ENCODE measurements at regions not wholly inside any gene's neighbourhood (a gene's known extent, or its start where the extent isn't known, plus 50 kb on each side); places are given as distances from the start of the nearest gene placed in this dataset.
A peak's percentile ranks its signal among the peaks of the same experiment; 100 is the strongest.

DNA sequence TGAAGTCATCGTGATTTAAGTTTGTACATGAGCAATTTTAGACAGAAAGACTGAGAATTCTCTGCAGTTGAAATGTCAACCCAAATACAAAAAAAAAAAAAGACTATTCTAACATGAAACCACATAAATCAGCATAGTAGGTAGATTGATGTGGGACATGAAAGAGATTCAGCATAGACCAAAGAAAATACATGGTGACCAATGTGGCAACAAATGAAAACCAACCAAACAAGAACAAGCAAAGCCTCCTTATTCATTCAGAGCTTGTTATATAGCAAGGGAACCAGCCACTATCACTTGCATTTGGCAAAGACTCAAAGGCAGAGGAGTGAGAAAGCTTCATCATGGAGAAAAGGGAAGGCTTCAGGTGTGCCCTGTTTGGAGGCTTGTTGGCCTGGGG lies 144.4 kb upstream of the TMPO start:
- H3K4me3 ChIP-seq (ENCODE audit: low read depth, low read length): no peak overlapping the region
- TF ChIP-seq, protein P1, sequence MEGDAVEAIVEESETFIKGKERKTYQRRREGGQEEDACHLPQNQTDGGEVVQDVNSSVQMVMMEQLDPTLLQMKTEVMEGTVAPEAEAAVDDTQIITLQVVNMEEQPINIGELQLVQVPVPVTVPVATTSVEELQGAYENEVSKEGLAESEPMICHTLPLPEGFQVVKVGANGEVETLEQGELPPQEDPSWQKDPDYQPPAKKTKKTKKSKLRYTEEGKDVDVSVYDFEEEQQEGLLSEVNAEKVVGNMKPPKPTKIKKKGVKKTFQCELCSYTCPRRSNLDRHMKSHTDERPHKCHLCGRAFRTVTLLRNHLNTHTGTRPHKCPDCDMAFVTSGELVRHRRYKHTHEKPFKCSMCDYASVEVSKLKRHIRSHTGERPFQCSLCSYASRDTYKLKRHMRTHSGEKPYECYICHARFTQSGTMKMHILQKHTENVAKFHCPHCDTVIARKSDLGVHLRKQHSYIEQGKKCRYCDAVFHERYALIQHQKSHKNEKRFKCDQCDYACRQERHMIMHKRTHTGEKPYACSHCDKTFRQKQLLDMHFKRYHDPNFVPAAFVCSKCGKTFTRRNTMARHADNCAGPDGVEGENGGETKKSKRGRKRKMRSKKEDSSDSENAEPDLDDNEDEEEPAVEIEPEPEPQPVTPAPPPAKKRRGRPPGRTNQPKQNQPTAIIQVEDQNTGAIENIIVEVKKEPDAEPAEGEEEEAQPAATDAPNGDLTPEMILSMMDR (IDR thresholded peaks at IDR 0.05; ENCODE audit: borderline replicate concordance, insufficient read depth, low read depth, low read length): no peak

DNA sequence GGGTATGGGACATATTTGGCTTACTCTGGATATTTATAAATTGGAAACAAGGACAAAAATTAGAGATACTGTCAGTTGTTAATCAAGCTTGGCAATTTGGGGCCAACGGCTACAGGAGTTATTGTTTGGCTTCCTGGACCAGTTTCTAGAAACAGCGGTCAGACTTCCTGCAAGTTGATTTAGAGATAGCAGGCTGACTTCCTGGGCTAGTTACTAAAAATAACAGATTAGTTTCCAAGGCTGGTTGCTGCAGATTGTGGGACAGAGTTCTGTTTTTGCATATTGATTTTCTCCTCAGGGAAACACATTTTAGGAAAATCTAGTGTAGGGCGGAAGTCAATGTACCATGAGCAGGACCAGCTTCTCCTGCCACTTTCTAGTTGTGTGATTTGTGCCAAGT lies 144.0 kb upstream of the TMPO start:
- TF ChIP-seq, protein P1 (IDR thresholded peaks at IDR 0.05; ENCODE audit: borderline replicate concordance, insufficient read depth, low read depth, low read length): no peak
- no peak overlapping the region for H3K4me3 ChIP-seq (ENCODE audit: low read depth, low read length)

DNA sequence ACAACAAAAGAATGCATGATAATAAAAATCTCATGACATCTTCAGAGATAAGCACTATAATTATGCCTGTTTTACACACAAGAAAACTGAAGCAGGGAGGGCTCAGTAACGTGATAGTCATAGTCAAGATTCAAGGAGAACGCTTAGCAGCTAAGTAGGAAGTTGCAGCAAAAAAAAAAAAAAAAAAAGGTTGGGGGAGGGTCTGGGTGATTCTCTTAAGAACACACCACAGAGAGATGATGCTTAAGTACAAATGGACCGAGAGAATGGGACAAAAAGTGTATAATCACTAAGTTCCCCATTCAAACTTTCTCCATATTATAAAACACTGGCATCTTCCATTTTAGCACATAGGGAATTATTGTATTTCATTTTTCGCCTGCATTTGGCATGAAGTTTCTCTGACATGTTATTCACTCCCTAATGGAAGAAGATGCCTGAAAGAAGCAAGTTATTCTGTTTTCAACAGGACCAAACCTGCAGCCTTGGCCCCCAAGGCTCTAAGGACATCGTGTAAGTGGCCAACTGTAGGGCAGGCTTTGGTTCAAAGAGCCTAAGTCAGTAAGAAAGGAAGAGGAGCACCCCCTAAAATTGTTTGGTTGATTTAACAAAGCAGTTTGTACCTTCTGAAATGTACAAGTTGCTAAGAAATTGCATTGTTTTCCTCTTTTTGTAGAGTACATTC lies 142.9 kb upstream of the TMPO start:
- no peak overlapping the region for H3K4me3 ChIP-seq (ENCODE audit: low read depth, low read length)
- TF ChIP-seq, protein P1 (IDR thresholded peaks at IDR 0.05; ENCODE audit: borderline replicate concordance, insufficient read depth, low read depth, low read length): no peak

DNA sequence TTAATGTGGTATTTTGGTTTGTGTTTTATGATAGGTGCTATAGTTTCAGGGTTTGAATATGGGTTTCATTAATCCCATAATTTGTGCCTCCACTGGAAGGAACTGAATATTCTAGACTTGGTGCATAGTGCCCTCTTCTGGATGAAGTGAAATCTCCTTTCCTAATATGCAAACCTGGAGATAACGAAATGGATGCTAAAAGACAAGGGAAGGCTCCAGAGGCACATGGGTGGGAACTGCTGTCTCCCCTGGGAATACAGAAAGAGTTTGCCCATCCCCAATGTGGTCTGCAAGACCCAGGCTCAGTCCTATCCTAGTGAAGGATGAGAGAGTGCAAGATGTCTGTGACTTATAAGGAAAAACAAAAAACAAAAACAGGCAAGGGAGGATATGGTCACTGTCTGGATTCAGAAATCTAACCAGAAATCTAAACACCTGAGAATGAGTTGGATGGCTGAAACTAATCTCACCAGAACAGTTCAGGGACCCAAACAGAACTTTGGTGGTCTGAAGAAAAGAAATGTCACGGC lies 142.3 kb upstream of the TMPO start:
- TF ChIP-seq, protein P1 (IDR thresholded peaks at IDR 0.05; ENCODE audit: borderline replicate concordance, insufficient read depth, low read depth, low read length): peak; percentile 45
- H3K4me3 ChIP-seq (ENCODE audit: low read depth, low read length): no peak overlapping the region

DNA sequence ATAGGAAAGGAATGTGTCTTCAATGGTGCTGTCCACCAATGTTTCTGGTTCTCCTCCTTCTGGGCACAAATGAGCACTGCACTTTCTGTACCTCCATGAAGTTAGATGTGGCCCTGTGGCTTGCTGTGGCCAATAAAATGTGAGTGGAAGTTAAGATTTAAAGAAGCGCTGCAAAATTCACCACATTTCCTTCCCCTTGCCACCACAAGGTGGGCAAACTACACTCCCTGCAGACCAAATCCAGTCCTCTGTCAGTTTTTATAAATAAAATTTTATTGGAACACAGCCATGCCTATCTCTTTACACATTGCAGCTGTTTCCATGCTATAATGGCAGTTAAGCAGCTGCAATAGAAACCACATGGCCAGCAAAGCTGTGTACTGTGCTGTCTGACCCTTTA lies 141.4 kb upstream of the TMPO start:
- TF ChIP-seq, protein P1 (IDR thresholded peaks at IDR 0.05; ENCODE audit: borderline replicate concordance, insufficient read depth, low read depth, low read length): no peak
- H3K4me3 ChIP-seq (ENCODE audit: low read depth, low read length): no peak overlapping the region

DNA sequence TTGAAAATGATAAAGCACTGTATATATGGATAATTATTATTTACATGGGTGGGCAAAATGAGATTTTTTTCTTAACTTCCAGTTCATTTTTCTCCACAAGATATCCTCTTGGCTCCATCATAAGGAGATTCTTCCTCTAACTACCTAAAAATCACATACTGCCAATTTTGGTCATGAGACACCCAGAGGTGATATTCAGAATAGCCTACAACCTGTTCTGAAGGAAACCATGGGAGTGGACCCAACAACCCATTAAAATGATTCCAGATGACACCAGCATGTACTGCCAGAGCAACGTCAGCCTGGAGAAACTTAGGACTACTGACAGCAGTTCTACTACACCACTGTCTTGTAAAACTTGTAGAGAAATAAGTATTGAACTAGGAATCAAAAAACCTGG lies 136.3 kb upstream of the TMPO start:
- no peak overlapping the region for H3K4me3 ChIP-seq (ENCODE audit: low read depth, low read length)
- TF ChIP-seq, protein P1 (IDR thresholded peaks at IDR 0.05; ENCODE audit: borderline replicate concordance, insufficient read depth, low read depth, low read length): no peak

DNA sequence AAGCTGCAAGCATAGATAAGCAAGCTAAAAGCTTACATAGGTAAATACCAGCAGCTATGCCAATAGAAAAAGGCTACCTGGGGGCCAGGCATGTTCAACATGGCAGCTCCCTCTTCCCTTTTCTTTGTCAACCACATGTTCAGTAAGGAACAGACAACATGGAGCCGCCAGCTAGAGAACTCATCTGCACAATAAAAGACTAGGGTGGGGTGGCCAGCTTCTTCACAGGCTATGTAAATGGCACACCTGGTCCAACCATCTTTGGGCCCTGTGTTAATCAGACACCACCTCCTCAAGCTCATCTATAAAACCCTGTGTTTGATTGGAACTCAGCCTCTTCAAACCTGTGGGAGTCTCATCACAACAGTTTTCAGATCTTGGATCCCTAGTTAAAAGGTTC lies 129.7 kb upstream of the TMPO start:
- no peak overlapping the region for H3K4me3 ChIP-seq (ENCODE audit: low read depth, low read length)
- TF ChIP-seq, protein P1 (IDR thresholded peaks at IDR 0.05; ENCODE audit: borderline replicate concordance, insufficient read depth, low read depth, low read length): no peak

Data from GM12875 (cell line).